Parathyroid adenoma (tissue), 2 donors: ENCODE measurements at regions not wholly inside any gene's neighbourhood (a gene's known extent, or its start where the extent isn't known, plus 50 kb on each side); places are given as distances from the start of the nearest gene placed in this dataset.

Experiments
- H2AFZ ChIP-seq: fragments of 300-600 bp; sonication (generic); one replicate; pipeline ENCODE4 v1.7.0; 2017; ENCODE audit warnings: antibody characterized with exemption, mild to moderate bottlenecking
- H3K27ac ChIP-seq: fragments of 300-600 bp; sonication (generic); one replicate; pipeline ENCODE4 v1.7.0; 2017
- H3K27me3 ChIP-seq: fragments of 300-600 bp; sonication (generic); one replicate; pipeline ENCODE4 v1.7.0; 2017; ENCODE audit warnings: low read length; ENCODE audit not compliant: control insufficient read depth, insufficient read depth
- H3K36me3 ChIP-seq: fragments of 300-600 bp; sonication (generic); one replicate; pipeline ENCODE4 v1.7.0; 2017; ENCODE audit warnings: low read length; ENCODE audit not compliant: control insufficient read depth, insufficient read depth
- H3K4me1 ChIP-seq: fragments of 300-600 bp; sonication (generic); one replicate; pipeline ENCODE4 v1.7.0; 2017; ENCODE audit warnings: control low read depth
- H3K4me2 ChIP-seq: fragments of 300-600 bp; sonication (generic); one replicate; pipeline ENCODE4 v1.7.0; 2017; ENCODE audit warnings: low read length
- H3K4me3 ChIP-seq: fragments of 300-600 bp; sonication (generic); one replicate; pipeline ENCODE4 v1.7.0; 2017; ENCODE audit warnings: low read depth, low read length
- H3K79me2 ChIP-seq: fragments of 300-600 bp; sonication (generic); one replicate; pipeline ENCODE4 v1.7.0; 2017; ENCODE audit warnings: control low read depth
- H3K9ac ChIP-seq: fragments of 300-600 bp; sonication (generic); one replicate; pipeline ENCODE4 v1.7.0; 2017; ENCODE audit warnings: mild to moderate bottlenecking
- H3K9me3 ChIP-seq: fragments of 300-600 bp; sonication (generic); one replicate; pipeline ENCODE4 v1.7.0; 2017; ENCODE audit warnings: low read length; ENCODE audit not compliant: control insufficient read depth
- CTCF ChIP-seq: fragments of 300-600 bp; sonication (generic); IDR thresholded peaks from one replicate; pipeline ENCODE4 v1.7.0; 2017; ENCODE audit warnings: antibody characterized with exemption, mild to moderate bottlenecking
- donor health status: primary hyperparathyroidism.

- Histone ChIP-seq H3K27ac (no peak overlapping the region), H2AFZ (no peak overlapping the region), H3K4me1 (no peaks in the 10 kb centered on the region), H3K9ac (no peak overlapping the region), H3K9me3 (no peaks in the 10 kb centered on the region), H3K4me2 (no peak overlapping the region), H3K36me3 (no peaks in the 10 kb centered on the region), H3K27me3 (no peaks in the 10 kb centered on the region), H3K79me2 (no peaks in the 10 kb centered on the region), H3K4me3 (no peak overlapping the region)
- no peak for TF ChIP-seq CTCF
Measured at GRCh38 chr2:48018480-48018879, 112.2 kb upstream of the FBXO11 start.

GRCh38 chr2:48026865-48027264 is 120.6 kb upstream of the FBXO11 start:
- Histone ChIP-seq H3K4me1 (no peaks in the 10 kb centered on the region), H3K36me3 (no peaks in the 10 kb centered on the region), H3K9me3 (no peaks in the 10 kb centered on the region), H3K79me2 (no peaks in the 10 kb centered on the region), H3K4me2 (no peak overlapping the region), H3K9ac (no peak overlapping the region), H3K27ac (no peak overlapping the region), H3K4me3 (no peak overlapping the region), H2AFZ (no peak overlapping the region), H3K27me3 (no peaks in the 10 kb centered on the region)
- no peak for TF ChIP-seq CTCF

GRCh38 chr2:48032765-48033164 is 126.5 kb upstream of the FBXO11 start:
- no peak for TF ChIP-seq CTCF

GRCh38 chr2:48034295-48034694 is 128.0 kb upstream of the FBXO11 start:
- no peaks in the 10 kb centered on the region for H3K27me3 ChIP-seq
- no peak for TF ChIP-seq CTCF
- no peak overlapping the region for H3K4me3 ChIP-seq
- H3K4me1 ChIP-seq: no peaks in the 10 kb centered on the region
- H3K9ac ChIP-seq: no peak overlapping the region
- no peak overlapping the region for H3K4me2 ChIP-seq
- no peaks in the 10 kb centered on the region for H3K79me2 ChIP-seq
- no peaks in the 10 kb centered on the region for H3K9me3 ChIP-seq
- H2AFZ ChIP-seq: no peak overlapping the region
- no peaks in the 10 kb centered on the region for H3K36me3 ChIP-seq
- no peak overlapping the region for H3K27ac ChIP-seq

More at GRCh38 chr2:48032765-48033164, 126.5 kb upstream of the FBXO11 start:
- no peaks in the 10 kb centered on the region for H3K9me3 ChIP-seq
- H3K9ac ChIP-seq: no peak overlapping the region
- H3K4me1 ChIP-seq: no peaks in the 10 kb centered on the region
- H3K27me3 ChIP-seq: no peaks in the 10 kb centered on the region
- H3K79me2 ChIP-seq: no peaks in the 10 kb centered on the region
- H3K36me3 ChIP-seq: no peaks in the 10 kb centered on the region
- H3K27ac ChIP-seq: no peak overlapping the region
- no peak overlapping the region for H3K4me3 ChIP-seq
- no peak overlapping the region for H3K4me2 ChIP-seq
- H2AFZ ChIP-seq: no peak overlapping the region

GRCh38 chr2:48036312-48036711 is 130.0 kb upstream of the FBXO11 start:
- Histone ChIP-seq H3K79me2 (no peaks in the 10 kb centered on the region), H3K9ac (no peak overlapping the region), H3K4me2 (no peak overlapping the region), H3K4me1 (no peaks in the 10 kb centered on the region), H3K4me3 (no peak overlapping the region), H3K36me3 (no peaks in the 10 kb centered on the region), H3K9me3 (no peaks in the 10 kb centered on the region), H2AFZ (no peak overlapping the region), H3K27me3 (no peaks in the 10 kb centered on the region), H3K27ac (no peak overlapping the region)
- no peak for TF ChIP-seq CTCF
